SK-N-SH (cell line): ENCODE measurements at regions not wholly inside any gene's neighbourhood (a gene's known extent, or its start where the extent isn't known, plus 50 kb on each side); places are given as distances from the start of the nearest gene placed in this dataset.

Source experiments
- CTCF ChIA-PET: fragments of 300-600, 350-600 bp; formaldehyde crosslinking; extraction: SDS; loops from one replicate; lab custom pipeline; 2021; lab: Yijun Ruan, JAX
- POLR2A ChIA-PET: fragments of 350-600 bp; sonication (Branson Sonifier 250); formaldehyde crosslinking; extraction: SDS; loops from one replicate; lab custom pipeline; 2020; ENCODE audit warnings: antibody characterized with exemption, inconsistent platforms; lab: Yijun Ruan, JAX
- DNase-seq: peaks from one replicate; pipeline ENCODE4 v3.0.0; 2012
- H2AFZ ChIP-seq: fragments of 200-600 bp; sonication (generic); 2 replicates; pipeline ENCODE4 v1.8.1; 2016; ENCODE audit warnings: antibody characterized with exemption, mild to moderate bottlenecking, low read depth
- H3F3A ChIP-seq: fragments of 200-600 bp; sonication (generic); replicated peaks from 2 replicates; pipeline ENCODE3; 2016; ENCODE audit warnings: antibody characterized with exemption, mild to moderate bottlenecking; ENCODE audit not compliant: insufficient read depth
- H3K27ac ChIP-seq, 2 experiments: fragments of 200-500 bp in 1 of 2; fragments of 200-600 bp in 1 of 2; sonication (Bioruptor generic) in 1 of 2; sonication (generic), shearing (Covaris generic) in 1 of 2; 2 replicates each; pipeline versions ENCODE4 v1.5.1 to v1.6.1; 2014 to 2016; ENCODE audit warnings: low read depth in 2 of 2, inconsistent platforms in 1 of 2, low read length in 1 of 2, mild to moderate bottlenecking in 1 of 2, mixed read lengths in 1 of 2
- H3K27me3 ChIP-seq: fragments of 200-600 bp; sonication (generic), shearing (Covaris generic); 2 replicates; pipeline ENCODE4 v1.6.1; 2016; ENCODE audit warnings: mixed run types; ENCODE audit not compliant: insufficient read depth
- H3K36me3 ChIP-seq, 2 experiments: fragments of 200-500 bp in 1 of 2; fragments of 200-600 bp in 1 of 2; sonication (Bioruptor generic) in 1 of 2; sonication (generic) in 1 of 2; replicated peaks in 1 of 2; 2 replicates each; pipeline versions ENCODE3 to v1.5.1; 2014 to 2016; ENCODE audit warnings: low read length in 1 of 2, mild to moderate bottlenecking in 1 of 2; ENCODE audit not compliant: insufficient read depth in 2 of 2, control insufficient read depth in 1 of 2
- H3K4me1 ChIP-seq, 2 experiments: fragments of 200-500 bp in 1 of 2; fragments of 200-600 bp in 1 of 2; sonication (Bioruptor generic) in 1 of 2; sonication (generic), shearing (Covaris generic) in 1 of 2; 2 replicates each; pipeline versions ENCODE4 v1.5.1 to v1.6.1; 2014 to 2016; ENCODE audit warnings: low read depth in 1 of 2, low read length in 1 of 2, mixed run types in 1 of 2; ENCODE audit not compliant: insufficient read depth in 2 of 2, control insufficient read depth in 1 of 2
- H3K4me2 ChIP-seq: fragments of 200-600 bp; sonication (generic), shearing (Covaris generic); 2 replicates; pipeline ENCODE4 v1.6.1; 2017; ENCODE audit warnings: mixed run types
- H3K4me3 ChIP-seq, 2 experiments: fragments of 200-500 bp in 1 of 2; fragments of 200-600 bp in 1 of 2; sonication (Bioruptor generic) in 1 of 2; sonication (generic), shearing (Covaris generic) in 1 of 2; 2 replicates each; pipeline versions ENCODE4 v1.5.1 to v1.8.1; 2014 to 2016; ENCODE audit warnings: low read depth in 2 of 2, inconsistent platforms in 1 of 2, low read length in 1 of 2, mild to moderate bottlenecking in 1 of 2, mixed read lengths in 1 of 2, moderate library complexity in 1 of 2
- H3K79me2 ChIP-seq: fragments of 200-600 bp; sonication (generic); 2 replicates; pipeline ENCODE4 v1.8.1; 2017; ENCODE audit warnings: mild to moderate bottlenecking; ENCODE audit not compliant: insufficient read depth
- H3K9ac ChIP-seq: fragments of 200-600 bp; sonication (generic); 2 replicates; pipeline ENCODE4 v1.6.1; 2017; ENCODE audit warnings: mixed run types
- H3K9me2 ChIP-seq: fragments of 200-600 bp; sonication (generic); 2 replicates; pipeline ENCODE4 v1.6.1; 2017; ENCODE audit warnings: mixed run types
- H3K9me3 ChIP-seq: fragments of 200-600 bp; sonication (generic); 2 replicates; pipeline ENCODE4 v1.6.1; 2017; ENCODE audit warnings: mixed run types, mild to moderate bottlenecking, moderate library complexity
- H4K20me1 ChIP-seq: fragments of 200-600 bp; sonication (generic); 2 replicates; pipeline ENCODE4 v1.6.1; 2017; ENCODE audit warnings: mild to moderate bottlenecking, mixed run types; ENCODE audit not compliant: insufficient read depth
- CHD2 ChIP-seq: fragments of 150-350 bp; IDR thresholded peaks from 2 replicates; pipeline ENCODE4 v1.6.1; 2018; ENCODE audit warnings: low read length; ENCODE audit not compliant: partially characterized antibody
- ELF1 ChIP-seq: IDR thresholded peaks from 2 replicates; pipeline ENCODE4 v1.4.0; 2012
- EP300 ChIP-seq, 2 experiments: IDR thresholded peaks; 2 replicates each; pipeline versions ENCODE4 v1.4.0 to v1.6.1; 2012; ENCODE audit warnings: borderline replicate concordance in 1 of 2, low read depth in 1 of 2, low read length in 1 of 2
- EZH2phosphoT487 ChIP-seq: fragments of 200-600 bp; sonication (generic); IDR thresholded peaks from 2 replicates; pipeline ENCODE4 v1.6.1; 2017; ENCODE audit warnings: low read depth, mixed run types, mild to moderate bottlenecking, antibody characterized with exemption, moderate library complexity, borderline replicate concordance
- FOSL2 ChIP-seq: IDR thresholded peaks from 2 replicates; pipeline ENCODE4 v1.4.0; 2012; ENCODE audit warnings: low read depth, mild to moderate bottlenecking, moderate library complexity, borderline replicate concordance
- FOXJ3 ChIP-seq: sonication (generic); formaldehyde crosslinking; IDR thresholded peaks from 2 replicates; pipeline ENCODE4 v1.5.1; 2020; ENCODE audit warnings: mild to moderate bottlenecking, missing genetic modification reagents
- GABPA ChIP-seq: IDR thresholded peaks from 2 replicates; pipeline ENCODE4 v1.4.0; 2012; ENCODE audit warnings: low read depth, mild to moderate bottlenecking
- GATA2 ChIP-seq: sonication (generic); formaldehyde crosslinking; IDR thresholded peaks from 2 replicates; pipeline ENCODE4 v1.5.0; 2020; ENCODE audit warnings: mild to moderate bottlenecking, missing genetic modification reagents
- JUND ChIP-seq: IDR thresholded peaks from 2 replicates; pipeline ENCODE4 v1.4.0; 2012
- MEF2A ChIP-seq: IDR thresholded peaks from 2 replicates; pipeline ENCODE4 v1.4.0; 2012; ENCODE audit warnings: low read depth, borderline replicate concordance
- NRF1 ChIP-seq: IDR thresholded peaks from 2 replicates; pipeline ENCODE4 v1.6.1; 2012; ENCODE audit warnings: low read depth, mild to moderate bottlenecking, low read length
- PBX3 ChIP-seq: IDR thresholded peaks from 2 replicates; pipeline ENCODE4; 2012
- POLR2AphosphoS5 ChIP-seq: IDR thresholded peaks from 2 replicates; pipeline ENCODE4 v1.6.1; 2012; ENCODE audit warnings: low read depth, low read length
- RCOR1 ChIP-seq: fragments of 150-350 bp; IDR thresholded peaks from 2 replicates; pipeline ENCODE4 v1.6.1; 2017; ENCODE audit warnings: antibody characterized with exemption, low read length
- SIN3A ChIP-seq: IDR thresholded peaks from 2 replicates; pipeline ENCODE4 v1.6.1; 2012; ENCODE audit warnings: low read depth, mild to moderate bottlenecking, low read length, moderate library complexity, borderline replicate concordance
- TEAD4 ChIP-seq: IDR thresholded peaks from 2 replicates; pipeline ENCODE4 v1.4.0; 2012; ENCODE audit warnings: mild to moderate bottlenecking, borderline replicate concordance; ENCODE audit not compliant: insufficient read depth
- USF2 ChIP-seq: fragments of 150-350 bp; IDR thresholded peaks from 2 replicates; pipeline ENCODE4 v1.6.1; 2017; ENCODE audit warnings: antibody characterized with exemption, low read length, low read depth, borderline replicate concordance
- YY1 ChIP-seq: IDR thresholded peaks from 2 replicates; pipeline ENCODE4 v1.4.0; 2012; ENCODE audit warnings: low read depth, mild to moderate bottlenecking
- ZBTB33 ChIP-seq: IDR thresholded peaks from 2 replicates; pipeline ENCODE4 v1.4.0; 2012; ENCODE audit warnings: low read depth, borderline replicate concordance
- WGBS: methylation state at CpG from one replicate; pipeline ENCODE4 v1.1.6; 2017; ENCODE audit warnings: low lambda C conversion rate; 5-methylcytosine and 5-hydroxymethylcytosine counted together

GRCh38 chr12:91893476-91893875, 252.2 kb downstream of the BTG1 start:
- no peak overlapping the region for H2AFZ ChIP-seq
- ChIA-PET CTCF (no interaction called here), POLR2A (no interaction called here)
- no peaks in the 10 kb centered on the region for H3K9me3 ChIP-seq
- H3K27ac ChIP-seq: no peak overlapping the region
- H3K4me2 ChIP-seq: no peak overlapping the region
- H3K79me2 ChIP-seq: no peaks in the 10 kb centered on the region
- H3K36me3 ChIP-seq: no peaks in the 10 kb centered on the region
- H3K4me1 ChIP-seq: no peaks in the 10 kb centered on the region; a peak in 1 of 4 replicates
- H3K9me2 ChIP-seq: no peaks in the 10 kb centered on the region
- H3K4me3 ChIP-seq: no peak overlapping the region
- TF ChIP-seq ELF1: no peak
- TF ChIP-seq MEF2A: no peak
- TF ChIP-seq CHD2: no peak
- TF ChIP-seq GABPA: no peak
- no peak for TF ChIP-seq NRF1
- no peak for TF ChIP-seq POLR2AphosphoS5
- no peak for TF ChIP-seq JUND
- no peak for TF ChIP-seq TEAD4
- no peak for TF ChIP-seq ZBTB33
- TF ChIP-seq FOXJ3 (CRISPR knock-in tag): no peak
- TF ChIP-seq EZH2phosphoT487: no peak
- no peak for TF ChIP-seq FOSL2
- TF ChIP-seq RCOR1: no peak
- no peak for TF ChIP-seq EP300 (IDR thresholded peaks at IDR 0.05; ENCODE audit: borderline replicate concordance in 1 of 2, low read depth in 1 of 2, low read length in 1 of 2)
- no peak for TF ChIP-seq YY1
- TF ChIP-seq GATA2: no peak
- no peak for TF ChIP-seq PBX3
- no peak for TF ChIP-seq USF2
- no peak for TF ChIP-seq SIN3A
- DNase-seq: no peak
- H3K9ac ChIP-seq: no peak overlapping the region
- 74% methylated on average over 3 of the region's 3 CpGs for WGBS
- H3K27me3 ChIP-seq: no peaks in the 10 kb centered on the region
- H3F3A ChIP-seq: no peaks in the 10 kb centered on the region
- no peaks in the 10 kb centered on the region for H4K20me1 ChIP-seq
